Activated CD4-positive, alpha-beta T cell treated with anti-CD3 and anti-CD28 coated beads, Interleukin-2, amount 50 U/mL, for 48 hours (primary cell): ENCODE measurements at regions not wholly inside any gene's neighbourhood (a gene's known extent, or its start where the extent isn't known, plus 50 kb on each side); places are given as distances from the start of the nearest gene placed in this dataset.
A peak's percentile ranks its signal among the peaks of the same experiment; 100 is the strongest.

Experiments
- DNase-seq, 2 experiments: peaks; one replicate each; pipeline ENCODE4 v3.0.0-alpha.2; 2020

DNA sequence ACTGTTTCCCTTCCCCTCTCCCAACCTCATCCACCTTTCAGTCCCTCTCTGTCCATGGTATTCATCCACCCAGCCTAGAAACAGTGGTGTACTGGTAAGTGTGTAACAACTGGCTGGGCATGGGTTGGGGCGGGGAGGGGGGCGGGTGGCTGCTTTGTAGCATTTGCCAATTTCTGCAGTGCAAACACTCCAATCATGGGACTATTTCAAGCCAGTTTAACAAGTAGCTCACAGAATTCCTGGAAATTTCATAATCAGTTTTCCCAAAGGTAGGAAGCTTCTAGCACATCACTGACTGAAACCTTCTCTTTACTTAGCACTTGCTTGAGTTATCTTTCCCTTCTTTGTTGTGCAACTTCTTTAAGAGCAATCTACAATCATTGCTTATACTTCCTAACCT lies 100.8 kb upstream of the WASF3 start:
- DNase-seq = no peak

DNA sequence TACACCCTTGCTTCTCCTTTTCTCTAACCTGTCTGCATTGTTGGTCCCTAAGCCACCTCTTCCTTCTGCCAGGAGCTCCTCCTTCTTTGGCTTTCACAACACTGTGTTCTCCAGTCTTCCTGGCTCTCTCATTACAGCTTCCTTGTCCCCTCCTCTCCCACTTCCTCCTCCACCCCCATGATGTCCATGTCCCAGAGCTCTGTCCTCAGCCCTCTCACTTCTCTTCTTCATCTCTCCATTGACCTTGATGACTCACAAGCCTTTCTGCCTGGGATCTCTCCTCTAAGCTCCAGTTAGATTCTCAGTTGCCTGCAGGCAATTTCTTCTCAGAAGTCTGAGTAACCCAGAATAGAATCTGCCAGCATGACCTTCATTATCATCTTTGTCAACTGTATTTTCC lies 100.3 kb upstream of the WASF3 start:
- no peak for DNase-seq

DNA sequence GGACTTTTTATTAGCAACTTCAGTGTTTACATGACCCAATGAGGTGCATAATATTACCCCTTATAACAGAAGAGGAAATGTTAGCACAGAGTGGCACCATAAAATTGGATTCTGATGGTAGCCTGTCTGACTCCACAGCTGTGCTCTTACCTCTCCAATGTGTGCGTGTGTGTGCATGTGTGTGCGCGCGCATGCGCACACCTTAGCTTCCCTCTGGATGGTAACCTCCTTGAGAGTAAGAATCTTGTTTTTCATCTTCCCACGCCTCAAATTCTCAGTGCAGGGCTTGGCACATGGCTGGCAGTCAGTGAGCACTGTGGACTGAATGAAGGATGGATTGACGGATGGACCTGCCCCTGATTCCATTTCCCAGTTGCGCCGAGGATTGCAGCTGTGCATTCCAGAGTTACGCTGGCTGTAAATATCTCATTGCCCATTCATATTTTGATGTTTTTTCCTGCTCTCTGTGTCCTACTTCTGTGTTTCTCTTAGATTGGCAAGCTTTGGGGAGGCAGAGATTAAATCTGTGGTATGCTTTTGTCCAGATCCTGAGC lies 99.2 kb upstream of the WASF3 start:
- DNase-seq = no peak

DNA sequence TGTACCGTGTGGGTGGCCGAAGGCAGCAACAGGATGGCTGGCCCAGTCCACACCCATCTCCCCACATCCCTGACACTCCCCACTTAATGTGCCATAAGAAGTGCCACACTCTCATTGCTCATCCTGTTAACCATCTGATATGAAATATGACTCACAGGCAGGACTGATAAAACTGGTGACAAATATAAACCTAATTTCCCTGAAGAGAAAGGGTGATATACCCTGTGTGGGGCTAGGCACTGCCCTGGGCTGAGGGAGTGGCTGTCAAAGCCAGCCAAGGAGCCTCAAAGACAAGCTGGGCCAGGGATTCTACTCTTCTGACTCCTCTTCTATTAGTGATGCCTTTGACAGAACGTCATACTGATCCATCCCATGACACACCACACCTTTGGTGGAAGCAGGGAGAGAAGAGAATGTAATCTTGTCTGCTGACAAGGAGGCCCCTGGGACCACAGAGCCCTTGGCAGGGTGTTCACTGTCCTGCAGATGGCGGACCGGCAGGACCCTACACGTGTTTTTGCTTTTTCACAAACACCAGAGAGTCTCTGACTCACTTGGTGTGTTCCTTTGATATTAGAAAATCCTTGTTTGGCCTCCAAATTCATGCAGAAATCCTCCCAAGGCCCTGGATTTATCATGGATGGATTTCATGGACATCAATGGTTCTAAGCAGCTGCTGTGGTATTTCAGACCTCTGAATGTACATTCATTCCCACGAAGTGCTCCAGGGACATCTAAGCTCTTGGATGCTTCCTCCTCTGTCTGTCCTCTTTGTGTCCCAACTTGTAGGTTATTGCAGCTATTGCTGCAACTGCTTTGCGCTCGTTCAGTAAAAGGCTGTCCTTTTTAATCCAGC lies 98.0 kb upstream of the WASF3 start:
- no peak for DNase-seq

DNA sequence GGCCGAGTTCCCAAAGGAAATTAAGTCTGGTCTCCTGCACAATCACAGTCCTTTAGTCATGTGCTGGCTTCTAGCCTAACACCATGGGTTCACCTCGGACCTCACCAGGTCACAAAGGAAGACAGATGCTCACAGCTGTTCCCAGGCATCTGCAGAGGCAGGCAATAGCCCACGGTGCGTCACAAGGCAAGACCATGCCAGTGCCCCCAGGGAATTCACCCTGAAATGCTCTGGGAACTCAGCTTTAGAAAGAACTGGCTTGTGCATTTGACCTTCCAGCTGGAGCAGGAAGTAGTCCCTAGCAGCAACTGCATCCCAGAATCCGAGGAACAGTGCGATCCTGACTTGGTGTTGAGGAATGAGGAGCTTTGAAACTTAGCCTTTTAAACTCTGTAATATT lies 96.8 kb upstream of the WASF3 start:
- DNase-seq = no peak

DNA sequence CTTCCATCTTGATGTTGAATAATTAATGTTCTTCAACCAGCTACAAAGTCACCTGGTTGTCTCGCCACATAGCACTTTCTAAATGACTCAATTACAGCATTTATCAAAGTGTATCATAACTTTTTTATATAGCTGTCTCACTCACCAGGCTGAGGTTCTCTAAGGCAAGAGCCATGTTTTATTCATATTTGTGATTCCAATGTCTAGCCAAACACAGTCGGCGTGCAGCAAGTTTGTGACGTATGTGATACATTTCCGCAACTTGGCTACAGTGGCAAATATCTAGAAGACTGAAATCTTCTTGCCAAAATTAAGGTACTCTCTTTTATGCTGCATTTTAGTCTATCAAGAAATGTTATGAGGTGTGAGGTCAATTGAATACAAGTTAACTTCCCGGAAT lies 94.2 kb upstream of the WASF3 start:
- DNase-seq = no peak

DNA sequence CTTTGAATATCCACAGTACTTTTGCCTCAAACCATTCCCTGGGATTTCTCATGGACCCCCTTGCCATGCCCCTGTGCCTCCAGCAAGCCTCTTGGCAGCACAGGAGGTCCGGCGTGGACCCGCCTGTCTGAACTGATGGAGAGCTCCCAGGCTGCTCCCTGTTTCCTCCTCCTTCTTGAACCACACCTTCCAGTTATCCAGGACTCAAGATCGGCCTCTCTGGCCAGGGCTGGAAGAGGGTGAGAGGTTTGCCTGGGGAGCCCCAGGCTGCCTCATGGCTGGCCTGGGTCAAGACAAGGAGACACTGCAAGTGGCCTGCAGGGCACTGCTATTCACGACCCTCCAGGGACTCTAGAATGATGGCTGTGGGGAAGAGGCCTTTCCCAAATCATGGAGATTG lies 93.6 kb upstream of the WASF3 start:
- no peak for DNase-seq

DNA sequence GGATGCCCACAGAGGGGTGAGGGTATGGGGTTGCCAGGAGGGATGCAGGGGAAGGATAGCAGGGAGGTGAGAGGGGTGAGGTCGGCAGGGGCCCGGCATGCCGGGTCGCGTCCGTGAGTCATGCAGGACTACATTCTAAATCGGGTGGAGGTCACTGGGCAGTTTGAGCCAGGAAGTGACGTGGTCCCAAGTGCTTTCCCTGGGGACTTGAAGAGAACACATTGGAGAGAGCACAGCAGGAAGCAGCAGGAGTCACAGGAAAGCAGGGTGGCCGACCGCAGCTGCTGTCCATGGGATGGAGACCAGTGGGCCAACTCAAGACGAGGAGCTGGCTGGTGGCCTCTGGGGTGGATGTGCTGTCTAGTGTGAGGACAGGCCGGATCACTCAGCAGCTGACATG lies 92.0 kb upstream of the WASF3 start:
- no peak for DNase-seq

DNA sequence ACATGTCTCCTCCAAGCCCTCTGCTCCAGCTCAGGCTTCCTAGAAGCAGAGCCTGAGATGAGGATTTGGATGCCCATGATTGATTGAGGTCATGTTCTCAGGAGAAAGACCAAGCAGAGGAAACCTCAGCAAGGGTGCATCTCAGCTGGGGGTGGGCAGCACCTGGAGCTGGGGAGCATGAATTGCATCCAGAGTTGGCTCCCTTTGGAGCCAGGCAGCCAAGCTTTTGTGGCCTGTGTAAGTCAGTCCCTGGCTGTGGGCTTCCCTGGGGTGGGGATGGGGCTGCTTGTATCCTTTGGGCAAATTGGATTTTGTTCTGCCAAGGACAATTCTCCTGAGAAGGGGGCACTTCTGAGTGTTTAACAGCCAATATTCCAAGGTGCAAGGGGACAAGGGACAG lies 91.5 kb upstream of the WASF3 start:
- DNase-seq = no peak

DNA sequence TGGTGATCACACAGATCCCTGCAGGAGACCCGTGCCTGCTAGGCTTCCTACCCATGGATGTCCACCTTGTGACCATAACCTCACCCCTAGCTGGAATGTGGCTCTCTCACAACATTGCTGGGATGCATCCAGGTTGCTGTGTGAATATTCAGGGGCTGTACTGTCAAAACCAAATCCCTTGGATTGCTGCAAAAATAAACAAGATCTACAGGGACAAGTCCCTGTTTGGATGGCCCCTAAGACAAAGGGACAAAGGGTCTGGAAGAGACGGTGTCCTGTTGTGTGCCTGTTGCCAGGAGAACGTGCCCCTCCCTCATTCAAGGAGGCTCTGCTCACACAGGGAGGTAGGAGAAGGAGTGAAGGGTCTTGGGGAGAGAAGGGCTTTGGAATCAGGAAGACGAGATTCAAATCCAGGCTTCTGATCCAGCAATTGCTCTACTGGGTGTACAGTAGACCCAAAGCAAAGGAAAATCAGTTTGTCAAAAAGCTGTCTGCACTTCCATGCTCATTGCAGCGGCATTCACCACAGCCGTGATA lies 89.2 kb upstream of the WASF3 start:
- no peak for DNase-seq

DNA sequence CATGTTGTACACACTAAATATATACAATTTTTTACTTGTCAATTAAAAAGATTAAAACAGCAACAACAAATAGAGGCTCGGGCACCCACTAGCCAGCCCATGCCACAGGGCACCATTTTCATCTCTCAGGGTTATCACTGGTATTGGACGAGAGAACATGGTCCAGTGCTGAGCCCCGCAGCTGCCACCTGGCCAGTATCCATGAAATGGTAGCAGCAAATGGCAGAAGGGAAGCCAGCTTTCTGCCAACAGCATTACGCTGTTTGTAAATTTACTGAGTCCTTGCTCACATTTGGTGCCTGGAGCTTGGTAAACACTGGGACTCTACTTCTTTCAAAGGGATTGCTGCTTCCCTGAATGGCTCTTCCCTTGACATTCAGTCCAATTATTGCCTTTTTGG lies 87.9 kb upstream of the WASF3 start:
- no peak for DNase-seq

DNA sequence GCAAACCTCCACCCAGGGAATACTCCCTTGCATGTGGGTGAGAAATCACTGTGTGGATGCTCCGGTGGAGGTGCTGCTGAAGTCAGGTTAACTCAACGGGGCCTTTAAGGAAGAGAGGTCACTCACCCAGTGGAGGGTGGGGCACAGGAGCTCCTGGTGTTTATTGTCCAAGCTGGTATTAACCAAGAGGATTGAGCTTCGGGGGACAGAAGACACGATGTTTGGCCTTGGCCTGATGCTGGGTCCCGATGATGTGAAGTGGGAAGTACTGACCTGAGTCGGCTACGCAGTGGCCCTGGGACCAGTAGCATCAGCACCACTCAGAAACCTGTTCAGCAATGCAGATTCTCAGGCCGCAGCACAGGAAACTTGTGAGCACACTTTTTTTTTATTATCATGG lies 85.7 kb upstream of the WASF3 start:
- no peak for DNase-seq

DNA sequence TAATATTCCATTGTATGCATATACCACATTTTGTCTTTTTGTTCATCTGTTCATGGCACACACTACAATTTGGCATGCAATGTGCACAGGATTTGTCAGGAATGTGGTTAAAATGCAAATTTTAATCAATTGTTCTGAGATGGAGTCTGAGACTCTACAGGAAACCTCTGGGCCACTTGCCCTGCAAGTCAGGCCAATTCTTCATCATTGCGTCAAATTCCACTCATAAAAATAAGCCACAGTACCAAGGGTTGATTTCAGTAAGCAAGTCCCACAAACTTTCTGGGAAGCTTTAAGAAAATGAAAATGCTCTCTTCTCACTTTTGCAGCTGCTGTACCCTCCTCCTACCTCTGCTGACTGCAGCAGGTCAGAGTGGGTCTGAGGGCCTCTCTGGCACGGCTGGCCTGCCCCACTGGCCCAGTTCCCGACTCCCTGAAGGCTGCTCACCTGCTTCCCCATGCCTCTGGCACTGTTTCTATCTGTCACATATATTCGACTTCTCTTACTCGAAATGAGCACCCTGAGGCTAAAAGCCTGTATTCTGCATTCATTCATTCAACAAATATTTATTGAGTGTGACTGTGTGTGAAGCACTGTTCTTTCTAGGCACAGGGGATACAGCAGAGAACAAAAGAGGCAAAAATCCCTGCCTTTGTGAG lies 83.8 kb upstream of the WASF3 start:
- DNase-seq = no peak

DNA sequence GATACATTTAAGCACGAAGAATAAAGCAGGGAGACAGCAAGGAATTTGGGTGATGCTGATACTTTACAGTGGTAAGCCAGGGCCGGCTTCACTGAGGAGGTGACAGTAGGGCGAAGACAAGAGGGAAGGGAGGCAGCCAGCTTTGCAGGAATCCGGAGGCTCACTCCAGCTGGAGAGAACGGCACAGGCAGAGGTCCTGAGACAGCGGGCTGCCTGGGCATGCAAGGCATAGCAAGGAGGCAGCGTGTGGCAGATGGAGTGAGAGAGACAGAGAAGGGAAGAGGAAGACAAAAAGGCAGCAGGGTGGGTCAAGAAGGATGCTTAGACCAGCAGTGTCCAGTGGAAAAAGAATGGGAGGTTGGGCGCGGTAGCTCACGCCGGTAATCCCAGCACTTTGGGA lies 83.2 kb upstream of the WASF3 start:
- no peak for DNase-seq

DNA sequence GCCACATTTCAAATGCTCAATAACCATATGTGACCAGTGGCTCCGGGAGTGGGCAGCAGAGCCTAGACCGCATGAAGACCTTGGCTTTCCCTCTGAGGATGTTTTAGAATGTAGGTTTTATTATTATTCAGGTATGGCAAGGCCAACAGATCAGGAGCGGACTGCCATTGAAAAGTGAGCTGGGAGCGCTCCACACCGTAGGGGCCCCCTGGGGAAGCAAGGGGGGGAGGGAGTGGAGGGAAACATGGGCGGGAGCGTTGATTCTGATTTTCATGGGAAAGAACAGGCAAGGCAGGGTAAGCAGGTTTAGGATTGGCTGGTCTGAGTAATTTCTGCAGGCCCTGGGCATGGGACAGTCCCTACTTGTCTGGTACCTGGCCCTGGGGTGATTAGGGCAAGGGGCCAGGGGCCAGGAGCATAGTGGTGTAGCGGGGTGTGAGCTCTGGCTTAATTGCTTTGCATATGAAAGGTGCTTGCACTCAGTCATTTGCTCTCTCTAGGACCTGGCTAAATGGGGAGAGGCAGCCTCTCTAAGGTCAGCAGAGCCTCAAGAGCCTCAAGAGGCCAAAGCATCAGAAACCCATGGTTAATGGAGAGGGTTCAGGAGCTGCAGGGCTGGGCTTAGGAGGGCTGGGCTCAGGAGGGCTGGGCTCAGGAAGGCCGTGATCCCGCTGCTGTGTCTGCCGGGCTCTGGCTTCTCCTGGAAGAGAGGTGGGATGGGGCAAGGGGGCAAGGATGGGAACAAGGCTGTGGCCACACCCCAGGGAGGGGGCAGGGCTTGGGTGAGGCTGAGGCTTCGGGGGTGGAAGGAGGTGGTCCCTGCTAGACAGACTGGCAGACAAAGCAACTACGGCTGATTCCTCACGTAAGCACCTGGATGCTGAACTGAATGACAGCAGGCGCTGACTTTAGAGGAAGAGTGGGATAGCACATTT lies 82.0 kb upstream of the WASF3 start:
- DNase-seq = no peak

DNA sequence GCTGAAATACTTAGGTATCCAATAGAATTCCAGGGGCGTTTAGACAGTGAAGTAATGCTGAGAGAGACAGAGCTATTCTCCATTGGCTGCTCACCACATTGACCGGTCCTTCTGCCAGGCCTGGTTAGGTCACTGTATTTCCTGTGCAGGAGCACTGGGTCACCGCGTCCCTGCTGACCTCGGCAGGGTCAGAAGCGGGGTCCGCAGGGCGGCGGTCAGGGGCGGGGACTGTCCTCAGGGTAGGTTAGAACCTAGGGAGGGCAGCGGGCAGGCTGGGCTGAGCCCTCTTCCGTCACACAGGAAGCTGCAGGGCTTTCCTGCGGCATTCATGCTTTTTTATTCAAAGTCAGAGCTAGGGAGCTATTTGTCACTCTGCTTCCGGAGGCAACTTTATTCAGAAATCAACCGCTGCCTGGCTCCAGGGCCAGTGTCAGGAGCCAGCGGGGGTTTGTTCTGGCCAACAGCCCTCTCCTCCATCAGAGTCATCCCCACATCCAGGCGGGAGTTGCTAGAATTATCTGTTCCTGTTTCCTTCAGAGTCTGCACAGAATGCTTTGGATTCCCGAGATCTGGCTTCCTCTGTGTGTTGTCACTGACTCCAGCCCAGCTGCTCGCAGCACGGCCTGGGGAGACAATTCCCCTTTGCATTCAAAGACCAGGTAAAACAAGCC lies 81.2 kb upstream of the WASF3 start:
- peak; percentile 9 to 13 for DNase-seq

DNA sequence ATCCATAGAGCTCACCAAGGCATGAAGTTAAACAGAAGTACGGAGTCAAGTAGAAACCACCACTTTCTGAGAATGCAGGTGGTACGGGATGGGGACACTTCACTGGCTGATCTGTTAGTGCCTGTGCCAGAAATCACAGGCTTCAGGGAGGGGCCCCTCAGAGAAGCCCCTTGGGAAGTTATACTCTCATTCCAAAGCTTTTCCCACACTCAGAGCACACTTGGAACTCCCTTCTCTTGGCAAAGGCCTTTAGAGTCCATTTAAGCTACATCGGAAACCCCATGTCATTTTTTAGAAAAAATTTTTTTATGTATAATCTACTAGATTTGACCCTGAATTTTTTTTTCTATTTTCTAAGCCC lies 80.7 kb upstream of the WASF3 start:
- no peak for DNase-seq

DNA sequence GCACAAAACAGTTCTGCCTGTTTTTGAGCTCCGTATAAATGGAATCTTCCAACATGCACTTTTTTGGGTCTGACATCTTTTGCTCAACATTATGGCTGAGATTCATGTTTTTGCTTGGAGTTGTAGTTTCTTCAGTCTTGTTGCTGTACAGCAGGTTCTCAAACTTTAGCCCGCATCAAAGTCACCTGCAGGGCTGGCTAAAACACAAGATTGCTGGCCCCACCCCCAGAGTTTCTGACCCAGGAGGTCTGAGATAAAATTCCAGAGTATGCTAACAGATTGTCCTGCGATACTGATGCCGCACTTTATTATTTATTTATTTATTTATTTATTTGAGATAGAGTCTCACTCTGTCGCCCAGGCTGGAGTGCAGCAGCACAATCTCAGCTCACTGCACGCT lies 79.8 kb upstream of the WASF3 start:
- no peak for DNase-seq

DNA sequence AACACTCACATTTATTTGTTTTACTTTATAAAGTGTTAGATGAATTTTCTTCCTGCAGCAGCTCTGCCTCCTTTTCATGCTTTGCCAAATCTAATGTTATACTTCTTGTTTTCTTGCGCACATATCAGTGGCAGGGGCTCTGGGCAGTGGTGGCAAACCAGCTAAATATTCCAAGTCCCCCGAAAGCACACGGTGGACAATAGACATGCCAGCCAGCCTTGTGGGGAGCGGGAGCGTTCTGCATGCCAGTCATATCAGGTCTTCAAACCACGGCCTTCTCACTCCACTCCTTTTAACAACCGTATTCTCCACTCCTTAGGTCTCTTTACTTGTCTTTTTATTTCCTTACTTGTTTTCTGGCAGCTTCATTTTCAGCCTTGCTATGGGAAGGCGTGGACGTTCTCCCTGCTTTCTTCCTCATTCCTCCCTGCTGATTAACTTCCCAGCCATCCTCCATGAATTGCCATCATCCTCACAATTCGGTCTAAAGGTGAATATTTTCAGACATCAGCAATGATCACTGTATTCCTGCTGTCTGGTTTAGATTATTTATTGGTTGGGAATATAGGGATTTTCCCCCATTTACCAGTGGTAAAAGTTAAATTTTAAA lies 77.1 kb upstream of the WASF3 start:
- no peak for DNase-seq

DNA sequence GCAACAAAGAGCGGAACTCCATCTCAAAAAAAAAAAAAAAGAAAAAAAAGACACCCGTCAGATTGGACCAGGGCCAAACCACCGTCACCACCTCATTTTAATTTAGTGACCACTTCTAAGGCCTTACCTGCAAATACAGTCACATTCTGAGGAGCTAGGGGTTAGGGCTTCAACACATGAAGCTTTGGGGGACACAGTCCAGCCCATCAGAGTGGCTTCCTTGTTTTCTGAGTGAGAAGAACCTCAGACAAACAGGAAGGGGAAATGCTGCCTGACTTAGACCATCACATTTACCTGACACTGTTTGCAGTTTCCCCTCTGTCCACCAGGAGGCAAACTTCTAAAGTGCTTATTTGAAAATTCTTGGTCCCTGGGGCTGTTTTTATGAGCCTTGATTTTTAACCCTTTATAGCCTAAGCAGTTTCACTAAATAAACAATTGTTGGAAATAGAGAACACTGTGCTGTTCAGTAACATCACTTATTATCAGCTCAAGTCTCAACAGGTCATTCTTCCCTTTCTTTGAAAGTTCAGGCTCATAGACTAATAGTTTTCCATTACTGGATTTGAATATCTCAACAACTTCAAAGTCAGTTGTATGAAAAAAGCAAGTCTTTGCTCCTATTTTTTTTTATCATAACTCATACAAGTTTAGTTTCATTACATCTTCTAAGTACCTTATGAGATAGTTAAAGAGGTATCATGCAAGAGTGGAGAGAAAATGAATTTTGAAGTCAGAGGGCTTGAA lies 74.9 kb upstream of the WASF3 start:
- DNase-seq = peak; percentile 69 to 77

DNA sequence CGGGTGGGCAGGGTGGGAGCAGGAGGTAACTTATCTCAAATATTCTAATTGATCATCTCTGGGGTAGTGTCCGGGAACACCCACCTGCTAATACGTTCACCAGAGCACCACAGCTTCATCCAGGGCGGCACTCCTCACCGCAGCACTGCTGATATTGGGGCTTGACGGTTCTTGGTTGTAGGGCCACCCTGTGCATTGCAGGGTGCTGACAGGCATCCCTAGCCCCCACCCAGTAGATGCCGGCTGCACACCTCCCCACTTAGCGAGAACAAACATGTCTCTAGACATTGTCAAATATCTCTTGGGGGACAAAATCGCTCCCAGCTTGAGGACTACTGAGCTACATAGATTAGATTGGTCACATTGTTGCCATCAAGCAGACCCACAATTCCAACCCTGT lies 73.9 kb upstream of the WASF3 start:
- DNase-seq = no peak
